Large intestine (tissue), 3 donors: ENCODE measurements at regions not wholly inside any gene's neighbourhood (a gene's known extent, or its start where the extent isn't known, plus 50 kb on each side); places are given as distances from the start of the nearest gene placed in this dataset.

Experiments
- DNase-seq, 2 donors: peaks; one replicate each; pipeline versions ENCODE4 v3.0.0 to v3.0.0-alpha.2; 2013
- H3K27ac ChIP-seq: one replicate; pipeline ENCODE4 v1.5.1; 2013; ENCODE audit warnings: low read length
- H3K27me3 ChIP-seq: 2 replicates; pipeline ENCODE4 v1.6.1; 2013; ENCODE audit warnings: low read length; ENCODE audit not compliant: control insufficient read depth, insufficient read depth
- H3K36me3 ChIP-seq: 2 replicates; pipeline ENCODE4 v1.6.1; 2013; ENCODE audit warnings: low read length; ENCODE audit not compliant: control insufficient read depth, insufficient read depth
- H3K4me1 ChIP-seq: one replicate; pipeline ENCODE4 v1.6.1; 2013; ENCODE audit warnings: low read length; ENCODE audit not compliant: control insufficient read depth, insufficient read depth
- H3K4me3 ChIP-seq: one replicate; pipeline ENCODE4 v1.5.1; 2013; ENCODE audit warnings: low read length
- H3K9me3 ChIP-seq: one replicate; pipeline ENCODE4 v1.6.1; 2013; ENCODE audit warnings: mild to moderate bottlenecking, low read depth, low read length, moderate library complexity; ENCODE audit not compliant: control insufficient read depth
- WGBS: methylation state at CpG from one replicate; pipeline ENCODE4 v1.1.5; 2013; ENCODE audit warnings: low lambda C conversion rate; ENCODE audit not compliant: insufficient coverage; 5-methylcytosine and 5-hydroxymethylcytosine counted together

GRCh38 chr7:68041554-68041953, 1044.9 kb downstream of the TYW1 start:
- no peaks in the 10 kb centered on the region for H3K27me3 ChIP-seq
- no peaks in the 10 kb centered on the region for H3K4me1 ChIP-seq
- WGBS: 69% methylated on average over 3 of the region's 6 CpGs
- no peaks in the 10 kb centered on the region for H3K36me3 ChIP-seq
- no peak overlapping the region for H3K27ac ChIP-seq
- no peak for DNase-seq
- H3K4me3 ChIP-seq: no peak overlapping the region
- no peaks in the 10 kb centered on the region for H3K9me3 ChIP-seq

- no peak overlapping the region for H3K27ac ChIP-seq
- no peak overlapping the region for H3K4me3 ChIP-seq
- DNase-seq: no peak
- WGBS: no CpG with 5 or more reads among the region's 4 CpGs
- no peaks in the 10 kb centered on the region for H3K27me3 ChIP-seq
- H3K9me3 ChIP-seq: no peaks in the 10 kb centered on the region
- no peaks in the 10 kb centered on the region for H3K36me3 ChIP-seq
- H3K4me1 ChIP-seq: no peaks in the 10 kb centered on the region
These were observed 1046.9 kb downstream of the TYW1 start for GRCh38 chr7:68043546-68043945.

- no peaks in the 10 kb centered on the region for H3K9me3 ChIP-seq
- 93% methylated on average over 5 of the region's 9 CpGs for WGBS
- no peaks in the 10 kb centered on the region for H3K4me1 ChIP-seq
These were observed 1054.0 kb downstream of the TYW1 start for GRCh38 chr7:68050627-68051026.

GRCh38 chr7:68058014-68058413, 1061.4 kb downstream of the TYW1 start:
- Histone ChIP-seq H3K9me3 (no peaks in the 10 kb centered on the region), H3K27me3 (no peaks in the 10 kb centered on the region), H3K4me1 (no peaks in the 10 kb centered on the region), H3K27ac (no peak overlapping the region), H3K4me3 (no peak overlapping the region), H3K36me3 (no peaks in the 10 kb centered on the region)
- no CpG with 5 or more reads among the region's 2 CpGs for WGBS
- no peak for DNase-seq

More at GRCh38 chr7:68050627-68051026, 1054.0 kb downstream of the TYW1 start:
- H3K27me3 ChIP-seq: no peaks in the 10 kb centered on the region
- no peak overlapping the region for H3K27ac ChIP-seq
- DNase-seq: no peak
- H3K36me3 ChIP-seq: no peaks in the 10 kb centered on the region
- no peak overlapping the region for H3K4me3 ChIP-seq

- no peaks in the 10 kb centered on the region for H3K36me3 ChIP-seq
- WGBS: no CpG with 5 or more reads among the region's 6 CpGs
- no peaks in the 10 kb centered on the region for H3K4me1 ChIP-seq
- no peaks in the 10 kb centered on the region for H3K27me3 ChIP-seq
- H3K9me3 ChIP-seq: no peaks in the 10 kb centered on the region
- no peak for DNase-seq
- no peak overlapping the region for H3K4me3 ChIP-seq
- H3K27ac ChIP-seq: no peak overlapping the region
These were observed 1066.5 kb downstream of the TYW1 start for GRCh38 chr7:68063171-68063570.

- Histone ChIP-seq H3K4me3 (no peak overlapping the region), H3K27ac (no peak overlapping the region), H3K9me3 (no peaks in the 10 kb centered on the region), H3K36me3 (no peaks in the 10 kb centered on the region), H3K27me3 (no peaks in the 10 kb centered on the region), H3K4me1 (no peaks in the 10 kb centered on the region)
- DNase-seq: no peak
- WGBS: no CpG with 5 or more reads among the region's 4 CpGs
These were observed 1068.9 kb downstream of the TYW1 start for GRCh38 chr7:68065581-68065980.

GRCh38 chr7:68067845-68068244, 1071.2 kb downstream of the TYW1 start:
- H3K36me3 ChIP-seq: no peaks in the 10 kb centered on the region
- no peak for DNase-seq
- no peak overlapping the region for H3K27ac ChIP-seq
- no CpG with 5 or more reads among the region's 4 CpGs for WGBS
- H3K4me3 ChIP-seq: no peak overlapping the region
- H3K9me3 ChIP-seq: no peaks in the 10 kb centered on the region
- H3K27me3 ChIP-seq: no peaks in the 10 kb centered on the region
- no peaks in the 10 kb centered on the region for H3K4me1 ChIP-seq

GRCh38 chr7:68070992-68071391, 1074.4 kb downstream of the TYW1 start:
- H3K27ac ChIP-seq: no peak overlapping the region
- WGBS: no CpG with 5 or more reads among the region's 5 CpGs
- no peak overlapping the region for H3K4me3 ChIP-seq
- no peak for DNase-seq
- no peaks in the 10 kb centered on the region for H3K9me3 ChIP-seq
- H3K36me3 ChIP-seq: no peaks in the 10 kb centered on the region
- H3K4me1 ChIP-seq: no peaks in the 10 kb centered on the region
- H3K27me3 ChIP-seq: no peaks in the 10 kb centered on the region

- no peaks in the 10 kb centered on the region for H3K9me3 ChIP-seq
- DNase-seq: no peak
- no peaks in the 10 kb centered on the region for H3K36me3 ChIP-seq
- H3K27me3 ChIP-seq: no peaks in the 10 kb centered on the region
- H3K4me1 ChIP-seq: no peaks in the 10 kb centered on the region
- no peak overlapping the region for H3K27ac ChIP-seq
- no peak overlapping the region for H3K4me3 ChIP-seq
- no CpG with 5 or more reads among the region's 5 CpGs for WGBS
These were observed 1077.1 kb downstream of the TYW1 start for GRCh38 chr7:68073701-68074100.

- DNase-seq: no peak
- Histone ChIP-seq H3K27me3 (no peaks in the 10 kb centered on the region), H3K27ac (no peak overlapping the region), H3K4me3 (no peak overlapping the region), H3K9me3 (no peaks in the 10 kb centered on the region), H3K36me3 (no peaks in the 10 kb centered on the region), H3K4me1 (no peaks in the 10 kb centered on the region)
- WGBS: 88% methylated on average over 1 of the region's 3 CpGs
These were observed 1077.6 kb downstream of the TYW1 start for GRCh38 chr7:68074242-68074641.

GRCh38 chr7:68078157-68078710, 1081.6 kb downstream of the TYW1 start:
- Histone ChIP-seq H3K27me3 (no peaks in the 10 kb centered on the region), H3K27ac (no peak overlapping the region), H3K4me3 (no peak overlapping the region), H3K36me3 (no peaks in the 10 kb centered on the region), H3K9me3 (peaks cover 15% of the 10 kb centered on the region), H3K4me1 (no peaks in the 10 kb centered on the region)
- DNase-seq: no peak
- 89% methylated on average over 3 of the region's 5 CpGs for WGBS
